OCI-LY7 (cell line): ENCODE measurements at regions not wholly inside any gene's neighbourhood (a gene's known extent, or its start where the extent isn't known, plus 50 kb on each side); places are given as distances from the start of the nearest gene placed in this dataset.

Source experiments
- BruUV-seq: library from RNA; stranded (reverse); fragments of 400-500 nt; replicated peaks from 2 replicates; lab custom pipeline; 2021; lab: Mats Ljungman, UMichigan
- CTCF ChIA-PET: fragments of 300-600 bp; sonication (Branson Sonifier 250); formaldehyde crosslinking; loops from one replicate; lab custom pipeline; 2022; ENCODE audit warnings: antibody characterized with exemption; ENCODE audit not compliant: unreplicated experiment; lab: Charles Lee
- POLR2A ChIA-PET: fragments of 300-600 bp; sonication (Branson Sonifier 250); formaldehyde crosslinking; loops from one replicate; lab custom pipeline; 2022; ENCODE audit warnings: antibody characterized with exemption; lab: Charles Lee
- DNase-seq: peaks from one replicate; pipeline ENCODE4 v3.0.0-alpha.2; 2015; ENCODE audit warnings: low spot score
- H2AFZ ChIP-seq: fragments of 200-600 bp; sonication (generic), shearing (Covaris generic); 2 replicates; pipeline ENCODE4 v1.6.1; 2014; ENCODE audit warnings: mild to moderate bottlenecking, antibody characterized with exemption, low read length, moderate library complexity
- H3K27ac ChIP-seq: fragments of 200-600 bp; sonication (generic); 2 replicates; pipeline ENCODE4 v1.5.1; 2014; ENCODE audit warnings: mixed run types, low read depth, mild to moderate bottlenecking, moderate library complexity, low read length, inconsistent platforms; ENCODE audit not compliant: poor library complexity, severe bottlenecking
- H3K36me3 ChIP-seq: fragments of 200-600 bp; sonication (generic); 2 replicates; pipeline ENCODE4 v1.6.1; 2014; ENCODE audit warnings: mild to moderate bottlenecking, antibody characterized with exemption, low read length, moderate library complexity, mixed read lengths; ENCODE audit not compliant: insufficient read depth
- H3K4me1 ChIP-seq: fragments of 200-600 bp; sonication (generic); 2 replicates; pipeline ENCODE4 v1.5.1; 2014; ENCODE audit warnings: mild to moderate bottlenecking, low read length; ENCODE audit not compliant: insufficient read depth, poor library complexity, severe bottlenecking
- H3K4me2 ChIP-seq: fragments of 200-600 bp; sonication (generic); 2 replicates; pipeline ENCODE4 v1.6.1; 2014; ENCODE audit warnings: mild to moderate bottlenecking, low read length
- H3K4me3 ChIP-seq: fragments of 200-600 bp; sonication (generic); 2 replicates; pipeline ENCODE4 v1.5.1; 2014; ENCODE audit warnings: mild to moderate bottlenecking, low read depth, low read length; ENCODE audit not compliant: poor library complexity, severe bottlenecking
- H3K79me2 ChIP-seq: fragments of 200-600 bp; sonication (generic); 2 replicates; pipeline ENCODE4 v1.6.1; 2016; ENCODE audit warnings: low read depth, mild to moderate bottlenecking, low read length, moderate library complexity, mixed read lengths; ENCODE audit not compliant: insufficient read depth
- H3K9me2 ChIP-seq: fragments of 200-600 bp; sonication (generic); 2 replicates; pipeline ENCODE4 v1.6.1; 2016; ENCODE audit warnings: mild to moderate bottlenecking, low read length, mixed read lengths; ENCODE audit not compliant: insufficient read depth
- H3K9me3 ChIP-seq: fragments of 200-600 bp; sonication (generic); 2 replicates; pipeline ENCODE4 v1.6.1; 2014; ENCODE audit warnings: mild to moderate bottlenecking, mixed run types, low read length, mixed read lengths
- H4K20me1 ChIP-seq: fragments of 200-600 bp; sonication (generic); 2 replicates; pipeline ENCODE4 v1.6.1; 2014; ENCODE audit warnings: mild to moderate bottlenecking, antibody characterized with exemption, low read length, moderate library complexity, mixed read lengths; ENCODE audit not compliant: insufficient read depth
- EZH2phosphoT487 ChIP-seq: fragments of 200-600 bp; sonication (generic); IDR thresholded peaks from 2 replicates; pipeline ENCODE4 v1.6.1; 2018; ENCODE audit warnings: low read depth, borderline replicate concordance, mild to moderate bottlenecking, mixed run types, antibody characterized with exemption, low read length, moderate library complexity, mixed read lengths
- intact Hi-C: fragments of 100-400 bp; cut with micrococcal nuclease; formaldehyde crosslinking; loops from one replicate; pipeline ENCODE4 v1.10.0; 2022; ENCODE audit not compliant: unreplicated experiment
- TF ChIP-seq, protein P1 (sequence below): fragments of 200-600 bp; sonication (generic); conservative IDR thresholded peaks from 2 replicates; pipeline ENCODE4 v1.5.1; 2014; ENCODE audit warnings: mild to moderate bottlenecking, antibody characterized with exemption, low read length, moderate library complexity, mixed read lengths

DNA sequence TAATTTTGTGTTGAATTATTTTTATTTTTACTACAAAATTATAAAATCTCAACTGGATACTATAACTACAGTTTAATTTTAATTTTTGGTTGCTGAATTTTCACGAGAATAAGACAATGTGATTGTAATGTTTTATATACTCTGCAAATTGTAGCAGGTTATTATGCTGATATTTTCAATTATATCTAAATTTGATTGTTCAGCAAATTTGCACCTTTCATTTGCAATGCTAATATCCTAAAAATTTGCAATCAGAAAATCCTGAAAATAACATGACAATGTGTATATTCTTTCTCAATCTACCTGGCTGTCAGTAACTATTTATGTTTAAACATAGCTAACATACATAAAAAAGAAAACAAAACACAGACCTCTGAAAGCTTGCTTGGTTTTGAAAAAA, 932.2 kb upstream of the LRFN5 start:
- DNase-seq, result no peak
- Histone ChIP-seq H3K9me2 (no peaks in the 10 kb centered on the region; the same call in 1 of the 2 replicates), H3K36me3 (no peaks in the 10 kb centered on the region), H2AFZ (no peak overlapping the region), H3K4me3 (no peak overlapping the region), H3K4me1 (no peaks in the 10 kb centered on the region), H3K9me3 (no peaks in the 10 kb centered on the region), H4K20me1 (no peaks in the 10 kb centered on the region), H3K79me2 (no peaks in the 10 kb centered on the region), H3K27ac (no peak overlapping the region), H3K4me2 (no peak overlapping the region)
- CTCF ChIA-PET, result no interaction called here
- intact Hi-C loops, result no loop called here
- no TSS peak for BruUV-seq
- TF ChIP-seq EZH2phosphoT487, result no peak
- TF ChIP-seq, protein P1, sequence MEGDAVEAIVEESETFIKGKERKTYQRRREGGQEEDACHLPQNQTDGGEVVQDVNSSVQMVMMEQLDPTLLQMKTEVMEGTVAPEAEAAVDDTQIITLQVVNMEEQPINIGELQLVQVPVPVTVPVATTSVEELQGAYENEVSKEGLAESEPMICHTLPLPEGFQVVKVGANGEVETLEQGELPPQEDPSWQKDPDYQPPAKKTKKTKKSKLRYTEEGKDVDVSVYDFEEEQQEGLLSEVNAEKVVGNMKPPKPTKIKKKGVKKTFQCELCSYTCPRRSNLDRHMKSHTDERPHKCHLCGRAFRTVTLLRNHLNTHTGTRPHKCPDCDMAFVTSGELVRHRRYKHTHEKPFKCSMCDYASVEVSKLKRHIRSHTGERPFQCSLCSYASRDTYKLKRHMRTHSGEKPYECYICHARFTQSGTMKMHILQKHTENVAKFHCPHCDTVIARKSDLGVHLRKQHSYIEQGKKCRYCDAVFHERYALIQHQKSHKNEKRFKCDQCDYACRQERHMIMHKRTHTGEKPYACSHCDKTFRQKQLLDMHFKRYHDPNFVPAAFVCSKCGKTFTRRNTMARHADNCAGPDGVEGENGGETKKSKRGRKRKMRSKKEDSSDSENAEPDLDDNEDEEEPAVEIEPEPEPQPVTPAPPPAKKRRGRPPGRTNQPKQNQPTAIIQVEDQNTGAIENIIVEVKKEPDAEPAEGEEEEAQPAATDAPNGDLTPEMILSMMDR, result no peak
- POLR2A ChIA-PET, result interaction anchor here (1.2 kb wide), 1 partner anchor 15 kb away, joined by 3 read pairs; no protein-coding TSS in a partner anchor

GRCh38 chr14:40656311-40656710, 950.4 kb upstream of the LRFN5 start:
- H3K4me3 ChIP-seq, result no peak overlapping the region
- no peaks in the 10 kb centered on the region for H3K4me1 ChIP-seq
- no peak overlapping the region for H3K27ac ChIP-seq
- H4K20me1 ChIP-seq, result no peaks in the 10 kb centered on the region
- intact Hi-C loops, result no loop called here
- H2AFZ ChIP-seq, result no peak overlapping the region
- H3K9me3 ChIP-seq, result no peaks in the 10 kb centered on the region
- no TSS peak for BruUV-seq
- H3K4me2 ChIP-seq, result no peak overlapping the region
- no peak for TF ChIP-seq EZH2phosphoT487
- TF ChIP-seq, protein P1, result no peak
- H3K36me3 ChIP-seq, result no peaks in the 10 kb centered on the region
- no peak for DNase-seq
- ChIA-PET CTCF (no interaction called here), POLR2A (interaction anchor here (0.5 kb wide), 1 partner anchor 904 kb away, joined by 3 read pairs; no protein-coding TSS in a partner anchor)
- H3K79me2 ChIP-seq, result no peaks in the 10 kb centered on the region
- no peaks in the 10 kb centered on the region for H3K9me2 ChIP-seq

DNA sequence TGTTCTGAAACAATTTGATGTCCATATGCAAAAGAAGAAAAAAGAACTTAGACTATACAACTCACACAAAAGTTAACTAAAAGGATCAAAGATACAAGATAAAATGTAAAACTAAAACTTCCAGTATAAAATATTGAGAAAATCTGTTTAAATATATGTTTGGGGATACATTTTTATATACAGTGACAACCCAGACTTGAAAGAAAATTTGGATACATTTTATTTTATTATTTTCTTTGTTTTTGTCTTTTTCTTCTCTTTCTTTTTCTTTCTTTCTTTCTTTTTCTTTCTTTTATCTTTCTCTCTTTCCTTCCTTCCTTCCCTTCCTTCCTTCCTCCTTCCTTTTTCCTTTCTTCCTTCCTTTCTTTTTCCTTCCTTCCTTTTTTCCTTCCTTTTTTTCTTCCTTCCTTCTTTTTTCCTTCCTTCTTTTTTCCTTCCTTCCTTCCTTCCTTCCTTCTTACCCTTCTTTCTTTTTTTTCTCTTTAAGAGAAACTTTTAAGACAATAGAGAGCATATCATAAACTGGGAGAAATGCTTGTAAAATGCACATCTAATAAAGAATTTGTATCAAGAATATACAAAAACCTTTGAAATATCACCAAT, 954.5 kb upstream of the LRFN5 start:
- no TSS peak for BruUV-seq
- intact Hi-C loops, result no loop called here
- no peak for DNase-seq
- Histone ChIP-seq H3K79me2 (no peaks in the 10 kb centered on the region), H3K9me2 (no peaks in the 10 kb centered on the region), H3K27ac (no peak overlapping the region), H4K20me1 (no peaks in the 10 kb centered on the region), H3K4me1 (no peaks in the 10 kb centered on the region), H3K4me2 (no peak overlapping the region), H3K4me3 (no peak overlapping the region), H3K9me3 (no peaks in the 10 kb centered on the region), H3K36me3 (no peaks in the 10 kb centered on the region), H2AFZ (no peak overlapping the region)
- CTCF ChIA-PET, result no interaction called here
- POLR2A ChIA-PET, result no interaction called here
- TF ChIP-seq, protein P1, result no peak
- no peak for TF ChIP-seq EZH2phosphoT487
